ENCODE measurements at regions not wholly inside any gene's neighbourhood (a gene's known extent, or its start where the extent isn't known, plus 50 kb on each side); places are given as distances from the start of the nearest gene placed in this dataset.

DNA sequence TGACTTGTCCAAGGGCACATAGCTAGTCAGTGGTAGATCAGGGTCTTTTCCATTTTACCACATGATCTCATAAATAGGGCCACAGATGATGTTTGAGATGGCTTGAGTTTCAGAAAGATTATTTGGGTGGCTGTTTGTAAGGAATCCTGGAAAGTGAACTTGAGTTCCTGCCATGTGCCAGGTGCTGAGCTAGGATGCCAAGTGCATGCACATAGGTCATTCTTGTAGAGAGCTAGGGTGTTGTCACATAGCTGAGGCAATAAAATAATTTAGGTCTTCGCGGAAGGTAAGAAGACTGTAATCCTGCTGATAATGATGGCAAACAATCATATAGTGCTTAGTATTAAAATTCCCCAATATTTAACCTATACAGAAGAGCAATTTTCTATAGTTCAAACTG, 1162.6 kb upstream of the TENM4 start:
- no peaks in the 10 kb centered on the region for H3K36me3 ChIP-seq (ENCODE audit: control insufficient read depth in 1 of 2, insufficient read depth in 2 of 2, low read length in 2 of 2)
- H3K79me2 ChIP-seq (ENCODE audit: control insufficient read depth, insufficient read depth, low read length, poor library complexity): no peaks in the 10 kb centered on the region
- H3K18ac ChIP-seq (ENCODE audit: low read length): no peak overlapping the region
- no peak overlapping the region for H2AK5ac ChIP-seq (ENCODE audit: low read length)
- H4K91ac ChIP-seq (ENCODE audit: low read depth, low read length): no peak overlapping the region
- H3K14ac ChIP-seq (ENCODE audit: low read length): no peak overlapping the region
- no CpG with 5 or more reads among the region's 2 CpGs for WGBS (ENCODE audit: extremely low coverage, insufficient coverage, insufficient read length)
- H3K4me3 ChIP-seq (ENCODE audit: low read depth, low read length): no peak overlapping the region
- H2AFZ ChIP-seq (ENCODE audit: insufficient read depth, low read length, poor library complexity): no peak overlapping the region
- H2BK12ac ChIP-seq (ENCODE audit: low read length): no peak overlapping the region
- H3K4me2 ChIP-seq (ENCODE audit: low read length): no peak overlapping the region
- no peak overlapping the region for H4K8ac ChIP-seq (ENCODE audit: low read depth, low read length)
- H2BK5ac ChIP-seq (ENCODE audit: low read depth, low read length, poor library complexity): no peak overlapping the region
- no peak overlapping the region for H3K9ac ChIP-seq (ENCODE audit: low read length)
- no peaks in the 10 kb centered on the region for H3K27me3 ChIP-seq (ENCODE audit: insufficient read depth, low read length)
- H3K4me1 ChIP-seq (ENCODE audit: control insufficient read depth in 1 of 2, insufficient read depth in 2 of 2, low read length in 2 of 2): no peaks in the 10 kb centered on the region
- no peak overlapping the region for H3K23ac ChIP-seq (ENCODE audit: low read length)
- H2BK120ac ChIP-seq (ENCODE audit: insufficient read depth, low read length, poor library complexity): no peak overlapping the region
- DNase-seq: no peak
- no peak overlapping the region for H3K27ac ChIP-seq (ENCODE audit: low read depth, low read length)
- no peaks in the 10 kb centered on the region for H3K79me1 ChIP-seq (ENCODE audit: low read length)
- H3K4ac ChIP-seq (ENCODE audit: low read depth, low read length): no peak overlapping the region
- H4K12ac ChIP-seq (ENCODE audit: low read depth, low read length): no peak overlapping the region
- no peaks in the 10 kb centered on the region for H3K9me3 ChIP-seq (ENCODE audit: insufficient read depth, low read depth, low read length)

DNA sequence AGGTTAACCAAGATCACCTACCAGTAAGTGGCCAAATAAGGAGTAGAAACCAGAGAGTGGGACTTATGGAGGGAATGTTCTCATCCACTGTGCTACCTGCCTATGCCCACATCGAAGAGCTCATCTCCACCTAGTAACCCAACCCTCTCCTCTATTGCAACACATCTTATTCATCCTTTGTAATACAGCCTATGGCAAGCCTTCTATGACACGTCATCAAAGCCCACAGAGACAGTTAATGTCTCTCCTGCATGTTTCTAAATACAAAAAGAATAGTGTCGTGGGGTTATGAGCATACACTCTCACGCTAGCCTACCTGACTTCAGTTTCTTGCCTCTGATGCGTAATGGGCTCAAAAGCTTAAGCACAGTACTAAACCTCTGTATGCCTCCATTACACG, 1158.1 kb upstream of the TENM4 start:
- Histone ChIP-seq H3K4me2 (ENCODE audit: low read length) (no peak overlapping the region), H4K91ac (ENCODE audit: low read depth, low read length) (no peak overlapping the region), H4K8ac (ENCODE audit: low read depth, low read length) (no peak overlapping the region), H3K18ac (ENCODE audit: low read length) (no peak overlapping the region), H3K27me3 (ENCODE audit: insufficient read depth, low read length) (no peaks in the 10 kb centered on the region), H2BK5ac (ENCODE audit: low read depth, low read length, poor library complexity) (no peak overlapping the region), H2BK120ac (ENCODE audit: insufficient read depth, low read length, poor library complexity) (no peak overlapping the region), H3K9ac (ENCODE audit: low read length) (no peak overlapping the region), H3K4me3 (ENCODE audit: low read depth, low read length) (no peak overlapping the region), H2AK5ac (ENCODE audit: low read length) (no peak overlapping the region), H3K23ac (ENCODE audit: low read length) (no peak overlapping the region), H4K12ac (ENCODE audit: low read depth, low read length) (no peak overlapping the region), H2BK12ac (ENCODE audit: low read length) (no peak overlapping the region), H3K27ac (ENCODE audit: low read depth, low read length) (no peak overlapping the region), H3K14ac (ENCODE audit: low read length) (no peak overlapping the region), H3K4ac (ENCODE audit: low read depth, low read length) (no peak overlapping the region), H2AFZ (ENCODE audit: insufficient read depth, low read length, poor library complexity) (no peak overlapping the region), H3K4me1 (ENCODE audit: control insufficient read depth in 1 of 2, insufficient read depth in 2 of 2, low read length in 2 of 2) (no peaks in the 10 kb centered on the region), H3K36me3 (ENCODE audit: control insufficient read depth in 1 of 2, insufficient read depth in 2 of 2, low read length in 2 of 2) (no peaks in the 10 kb centered on the region), H3K79me1 (ENCODE audit: low read length) (no peaks in the 10 kb centered on the region), H3K9me3 (ENCODE audit: insufficient read depth, low read depth, low read length) (no peaks in the 10 kb centered on the region), H3K79me2 (ENCODE audit: control insufficient read depth, insufficient read depth, low read length, poor library complexity) (no peaks in the 10 kb centered on the region)
- peak in 1 of 2 donors; percentile 5 for DNase-seq
- no CpG with 5 or more reads among the region's 6 CpGs for WGBS (ENCODE audit: extremely low coverage, insufficient coverage, insufficient read length)

DNA sequence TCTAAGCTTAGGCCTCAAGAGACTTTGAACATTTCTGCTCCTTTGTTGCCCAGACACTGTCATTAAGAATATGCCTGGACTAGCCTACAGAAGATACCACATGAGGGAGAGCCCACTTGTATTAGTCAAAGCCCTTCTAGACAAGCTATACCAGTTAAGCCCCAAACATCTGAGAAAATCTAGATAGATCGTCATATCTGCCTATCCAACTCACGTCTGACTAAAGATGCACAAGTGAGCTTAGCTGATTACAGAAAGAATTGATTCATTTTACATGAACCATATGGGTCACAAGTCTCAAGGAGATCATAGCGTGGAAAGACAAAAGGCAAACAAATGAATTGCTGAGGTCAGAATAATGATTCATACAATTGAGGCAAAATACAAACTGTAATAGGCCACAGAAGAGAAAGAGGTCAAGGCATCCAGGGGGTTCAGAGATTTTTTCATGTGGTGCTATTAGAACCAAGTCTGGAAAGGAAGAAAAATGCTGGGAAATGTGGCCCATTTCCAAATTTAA, 1155.5 kb upstream of the TENM4 start:
- no peaks in the 10 kb centered on the region for H3K79me2 ChIP-seq (ENCODE audit: control insufficient read depth, insufficient read depth, low read length, poor library complexity)
- H2BK5ac ChIP-seq (ENCODE audit: low read depth, low read length, poor library complexity): no peak overlapping the region
- no peaks in the 10 kb centered on the region for H3K4me1 ChIP-seq (ENCODE audit: control insufficient read depth in 1 of 2, insufficient read depth in 2 of 2, low read length in 2 of 2)
- no peak for DNase-seq
- H3K18ac ChIP-seq (ENCODE audit: low read length): no peak overlapping the region
- H3K36me3 ChIP-seq (ENCODE audit: control insufficient read depth in 1 of 2, insufficient read depth in 2 of 2, low read length in 2 of 2): no peaks in the 10 kb centered on the region
- no peak overlapping the region for H3K23ac ChIP-seq (ENCODE audit: low read length)
- H4K8ac ChIP-seq (ENCODE audit: low read depth, low read length): no peak overlapping the region
- no peak overlapping the region for H3K9ac ChIP-seq (ENCODE audit: low read length)
- H2AK5ac ChIP-seq (ENCODE audit: low read length): no peak overlapping the region
- WGBS (ENCODE audit: extremely low coverage, insufficient coverage, insufficient read length): no CpG with 5 or more reads among the region's 3 CpGs
- no peak overlapping the region for H3K4me2 ChIP-seq (ENCODE audit: low read length)
- H4K91ac ChIP-seq (ENCODE audit: low read depth, low read length): no peak overlapping the region
- no peak overlapping the region for H3K4ac ChIP-seq (ENCODE audit: low read depth, low read length)
- no peaks in the 10 kb centered on the region for H3K9me3 ChIP-seq (ENCODE audit: insufficient read depth, low read depth, low read length)
- H3K79me1 ChIP-seq (ENCODE audit: low read length): no peaks in the 10 kb centered on the region
- H3K4me3 ChIP-seq (ENCODE audit: low read depth, low read length): no peak overlapping the region
- H2AFZ ChIP-seq (ENCODE audit: insufficient read depth, low read length, poor library complexity): no peak overlapping the region
- no peaks in the 10 kb centered on the region for H3K27me3 ChIP-seq (ENCODE audit: insufficient read depth, low read length)
- H3K27ac ChIP-seq (ENCODE audit: low read depth, low read length): no peak overlapping the region
- no peak overlapping the region for H2BK12ac ChIP-seq (ENCODE audit: low read length)
- H4K12ac ChIP-seq (ENCODE audit: low read depth, low read length): no peak overlapping the region
- no peak overlapping the region for H2BK120ac ChIP-seq (ENCODE audit: insufficient read depth, low read length, poor library complexity)
- H3K14ac ChIP-seq (ENCODE audit: low read length): no peak overlapping the region

DNA sequence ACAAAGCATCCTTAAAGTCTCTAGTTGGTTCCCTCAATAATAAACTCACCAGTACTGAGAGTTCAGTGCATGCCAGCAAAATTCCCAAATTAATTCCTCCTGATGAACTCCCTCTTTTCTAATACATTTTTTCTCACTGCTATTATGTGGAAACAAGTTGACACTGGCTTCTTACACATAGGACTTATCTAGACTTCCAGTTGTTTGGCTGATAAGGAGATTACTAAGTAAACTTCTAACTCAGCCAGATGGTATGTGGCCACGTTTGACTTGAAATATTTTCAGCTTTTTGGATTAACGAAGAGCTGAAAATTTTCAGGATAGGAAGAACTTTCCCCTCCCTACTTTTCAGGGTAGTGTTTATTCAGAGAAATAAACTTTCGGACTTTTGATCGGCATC, 1154.2 kb upstream of the TENM4 start:
- Histone ChIP-seq H3K4me1 (ENCODE audit: control insufficient read depth in 1 of 2, insufficient read depth in 2 of 2, low read length in 2 of 2) (no peaks in the 10 kb centered on the region), H3K27ac (ENCODE audit: low read depth, low read length) (no peak overlapping the region), H2BK120ac (ENCODE audit: insufficient read depth, low read length, poor library complexity) (no peak overlapping the region), H3K9ac (ENCODE audit: low read length) (no peak overlapping the region), H2BK5ac (ENCODE audit: low read depth, low read length, poor library complexity) (no peak overlapping the region), H3K27me3 (ENCODE audit: insufficient read depth, low read length) (no peaks in the 10 kb centered on the region), H2AK5ac (ENCODE audit: low read length) (no peak overlapping the region), H3K14ac (ENCODE audit: low read length) (no peak overlapping the region), H2BK12ac (ENCODE audit: low read length) (no peak overlapping the region), H4K91ac (ENCODE audit: low read depth, low read length) (no peak overlapping the region), H3K9me3 (ENCODE audit: insufficient read depth, low read depth, low read length) (no peaks in the 10 kb centered on the region), H2AFZ (ENCODE audit: insufficient read depth, low read length, poor library complexity) (no peak overlapping the region), H3K4me2 (ENCODE audit: low read length) (no peak overlapping the region), H4K12ac (ENCODE audit: low read depth, low read length) (no peak overlapping the region), H3K23ac (ENCODE audit: low read length) (no peak overlapping the region), H4K8ac (ENCODE audit: low read depth, low read length) (no peak overlapping the region), H3K4ac (ENCODE audit: low read depth, low read length) (no peak overlapping the region), H3K36me3 (ENCODE audit: control insufficient read depth in 1 of 2, insufficient read depth in 2 of 2, low read length in 2 of 2) (no peaks in the 10 kb centered on the region), H3K79me1 (ENCODE audit: low read length) (no peaks in the 10 kb centered on the region), H3K18ac (ENCODE audit: low read length) (no peak overlapping the region), H3K4me3 (ENCODE audit: low read depth, low read length) (no peak overlapping the region), H3K79me2 (ENCODE audit: control insufficient read depth, insufficient read depth, low read length, poor library complexity) (no peaks in the 10 kb centered on the region)
- WGBS (ENCODE audit: extremely low coverage, insufficient coverage, insufficient read length): no CpG with 5 or more reads among the region's 4 CpGs
- DNase-seq: peak; percentile 17 to 67

Measured in trophoblast cell (in vitro differentiated cells and primary cell).